Stomach (tissue), 4 donors: ENCODE measurements at regions not wholly inside any gene's neighbourhood (a gene's known extent, or its start where the extent isn't known, plus 50 kb on each side); places are given as distances from the start of the nearest gene placed in this dataset.

Experiments used
- CTCF ChIP-seq, 7 experiments: fragments of 450-650 bp in 4 of 7; fragments of 200-600 bp in 3 of 7; sonication (generic) in 3 of 7; IDR thresholded peaks; one replicate each; pipeline ENCODE4 v1.5.1; 2016 to 2019; ENCODE audit warnings: antibody characterized with exemption in 7 of 7, control low read depth in 2 of 7, mild to moderate bottlenecking in 1 of 7
- POLR2A ChIP-seq, 4 donors: fragments of 450-650 bp; IDR thresholded peaks; one replicate each; pipeline ENCODE4 v1.6.1; 2016; ENCODE audit warnings: antibody characterized with exemption in 4 of 4, control low read depth in 2 of 4, mild to moderate bottlenecking in 1 of 4, moderate library complexity in 1 of 4
- POLR2AphosphoS5 ChIP-seq, 3 donors: sonication (generic); formaldehyde crosslinking; IDR thresholded peaks; one replicate each; pipeline ENCODE4 v1.6.1; 2016; ENCODE audit warnings: antibody characterized with exemption in 3 of 3

GRCh38 chr7:115475761-115476385, 554.0 kb downstream of the MDFIC start:
- TF ChIP-seq POLR2AphosphoS5 (IDR thresholded peaks at IDR 0.05) (no peak), CTCF (IDR thresholded peaks at IDR 0.05) (no peak), POLR2A (IDR thresholded peaks at IDR 0.05) (no peak)
